Fibroblast of lung (primary cell): ENCODE measurements at regions not wholly inside any gene's neighbourhood (a gene's known extent, or its start where the extent isn't known, plus 50 kb on each side); places are given as distances from the start of the nearest gene placed in this dataset.

Source experiments
- DNase-seq, 2 donors: peaks; one replicate each; pipeline versions ENCODE4 v3.0.0 to v3.0.0-alpha.2; 2010; ENCODE audit warnings: low read depth in 2 of 2
- H2AFZ ChIP-seq: 2 replicates; pipeline ENCODE4 v1.5.1; 2012; ENCODE audit warnings: low read length, control low read depth, inconsistent platforms
- H3K27ac ChIP-seq: 2 replicates; pipeline ENCODE4 v1.5.1; 2011; ENCODE audit warnings: low read length, control low read depth; ENCODE audit not compliant: insufficient read depth
- H3K27me3 ChIP-seq: 2 replicates; pipeline ENCODE4 v1.5.1; 2011; ENCODE audit warnings: mild to moderate bottlenecking, low read length; ENCODE audit not compliant: control insufficient read depth, insufficient read depth
- H3K36me3 ChIP-seq: 2 replicates; pipeline ENCODE4 v1.5.1; 2011; ENCODE audit warnings: low read length; ENCODE audit not compliant: control insufficient read depth, insufficient read depth
- H3K4me1 ChIP-seq: 2 replicates; pipeline ENCODE4 v1.5.1; 2011; ENCODE audit warnings: low read length; ENCODE audit not compliant: control insufficient read depth, insufficient read depth; ENCODE audit errors: extremely low read depth
- H3K4me2 ChIP-seq: 2 replicates; pipeline ENCODE4 v1.5.1; 2011; ENCODE audit warnings: low read length, control low read depth; ENCODE audit not compliant: insufficient read depth; ENCODE audit errors: extremely low read depth
- H3K4me3 ChIP-seq, 4 experiments: fragments of 200-600 bp in 1 of 4; sonication (generic) in 1 of 4; replicated peaks in 1 of 4; 2 replicates each; pipeline ENCODE4 v1.5.1; 2011 to 2016; ENCODE audit warnings: low read length in 4 of 4, low read depth in 3 of 4, mild to moderate bottlenecking in 3 of 4, control low read depth in 2 of 4, inconsistent platforms in 1 of 4, mixed read lengths in 1 of 4; ENCODE audit not compliant: insufficient read depth in 1 of 4; ENCODE audit errors: control extremely low read depth in 1 of 4
- H3K79me2 ChIP-seq: 2 replicates; pipeline ENCODE4 v1.5.1; 2012; ENCODE audit warnings: mild to moderate bottlenecking, low read length, inconsistent platforms; ENCODE audit not compliant: control insufficient read depth, insufficient read depth
- H3K9ac ChIP-seq: 2 replicates; pipeline ENCODE4 v1.5.1; 2011; ENCODE audit warnings: mild to moderate bottlenecking, low read length, control low read depth; ENCODE audit not compliant: insufficient read depth
- H3K9me3 ChIP-seq: 2 replicates; pipeline ENCODE4 v1.5.1; 2012; ENCODE audit warnings: low read depth, low read length; ENCODE audit not compliant: control insufficient read depth, insufficient read depth
- H4K20me1 ChIP-seq: 2 replicates; pipeline ENCODE4 v1.5.1; 2011; ENCODE audit warnings: low read length; ENCODE audit not compliant: control insufficient read depth, insufficient read depth; ENCODE audit errors: extremely low read depth
- CTCF ChIP-seq, 2 donors: IDR thresholded peaks in 1 of 2; conservative IDR thresholded peaks in 1 of 2; 1 replicate in 1 of 2; 2 replicates in 1 of 2; pipeline ENCODE4 v1.5.1; 2011 to 2012; ENCODE audit warnings: low read length in 2 of 2, control low read depth in 1 of 2, inconsistent platforms in 1 of 2, low read depth in 1 of 2, mild to moderate bottlenecking in 1 of 2
- EZH2 ChIP-seq: IDR thresholded peaks from 2 replicates; pipeline ENCODE4 v1.5.1; 2012; ENCODE audit warnings: low read length, control low read depth, mild to moderate bottlenecking; ENCODE audit errors: missing control alignments

- no peak overlapping the region for H2AFZ ChIP-seq
- H3K4me2 ChIP-seq: no peak overlapping the region
- TF ChIP-seq CTCF (conservative IDR thresholded peaks at IDR 0.05 in 1 of 2, IDR thresholded peaks at IDR 0.05 in 1 of 2; ENCODE audit: low read depth in 1 of 2, low read length in 2 of 2) (no peak), EZH2 (no peak)
- no peaks in the 10 kb centered on the region for H3K9me3 ChIP-seq
- H3K27ac ChIP-seq: no peak overlapping the region
- H3K9ac ChIP-seq: no peak overlapping the region
- no peaks in the 10 kb centered on the region for H3K27me3 ChIP-seq
- H4K20me1 ChIP-seq: no peaks in the 10 kb centered on the region
- no peaks in the 10 kb centered on the region for H3K79me2 ChIP-seq
- no peaks in the 10 kb centered on the region for H3K36me3 ChIP-seq
- DNase-seq: no peak
- no peaks in the 10 kb centered on the region for H3K4me1 ChIP-seq
- no peak overlapping the region for H3K4me3 ChIP-seq
Observed at GRCh38 chr7:42709284-42709683, 202.6 kb downstream of the C7orf25 start.

DNA sequence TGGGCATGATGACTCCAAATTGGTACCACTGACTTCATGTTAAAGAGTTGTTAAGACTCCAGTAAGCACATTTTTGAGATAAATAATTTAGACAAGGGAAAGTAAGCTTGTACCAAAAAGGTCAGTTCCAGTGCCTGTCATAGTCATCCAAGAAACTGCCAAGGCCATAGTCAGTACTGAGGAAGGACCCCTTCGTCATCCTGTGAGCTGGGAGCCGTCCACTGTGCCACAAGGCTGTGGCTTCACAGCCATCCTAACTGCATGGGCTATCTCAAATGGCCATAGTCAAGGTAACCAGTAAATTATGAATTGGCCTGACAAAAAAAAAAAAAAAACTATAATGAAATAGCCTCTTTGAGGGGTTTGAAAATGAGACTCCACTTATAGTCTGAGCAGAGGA, 207.2 kb downstream of the C7orf25 start:
- Histone ChIP-seq H3K27ac (no peak overlapping the region), H3K27me3 (no peaks in the 10 kb centered on the region), H3K36me3 (no peaks in the 10 kb centered on the region), H3K9ac (no peak overlapping the region), H3K9me3 (no peaks in the 10 kb centered on the region), H4K20me1 (no peaks in the 10 kb centered on the region), H3K79me2 (no peaks in the 10 kb centered on the region), H2AFZ (no peak overlapping the region), H3K4me2 (no peak overlapping the region), H3K4me1 (no peaks in the 10 kb centered on the region), H3K4me3 (no peak overlapping the region)
- no peak for TF ChIP-seq EZH2
- TF ChIP-seq CTCF (conservative IDR thresholded peaks at IDR 0.05 in 1 of 2, IDR thresholded peaks at IDR 0.05 in 1 of 2; ENCODE audit: low read depth in 1 of 2, low read length in 2 of 2): no peak
- no peak for DNase-seq

DNA sequence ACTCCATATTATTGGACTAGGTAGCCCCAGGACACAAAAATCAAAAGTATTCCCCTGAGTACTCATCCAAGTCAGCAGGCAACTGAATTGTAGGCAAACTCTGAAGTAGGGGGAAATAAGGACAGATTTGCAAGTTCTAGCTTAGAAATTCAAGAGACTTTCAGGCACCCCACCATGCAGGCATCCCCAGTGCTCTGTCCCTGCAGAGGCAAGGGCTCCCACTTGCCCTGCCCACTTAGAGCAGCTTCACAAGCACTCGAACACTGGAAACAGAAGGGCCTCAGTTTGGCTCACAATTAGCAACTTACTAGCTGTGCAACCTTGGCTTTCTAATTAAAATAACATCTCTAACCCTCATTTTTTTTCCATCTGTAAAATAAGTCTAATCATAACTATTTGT, 209.2 kb downstream of the C7orf25 start:
- TF ChIP-seq EZH2 (no peak), CTCF (conservative IDR thresholded peaks at IDR 0.05 in 1 of 2, IDR thresholded peaks at IDR 0.05 in 1 of 2; ENCODE audit: low read depth in 1 of 2, low read length in 2 of 2) (no peak)
- Histone ChIP-seq H3K4me2 (no peak overlapping the region), H2AFZ (no peak overlapping the region), H3K4me1 (no peaks in the 10 kb centered on the region), H4K20me1 (no peaks in the 10 kb centered on the region), H3K79me2 (no peaks in the 10 kb centered on the region), H3K27me3 (no peaks in the 10 kb centered on the region), H3K9ac (no peak overlapping the region), H3K36me3 (no peaks in the 10 kb centered on the region), H3K4me3 (no peak overlapping the region), H3K9me3 (no peaks in the 10 kb centered on the region), H3K27ac (no peak overlapping the region)
- DNase-seq: no peak
